H1 (cell line): ENCODE measurements at regions not wholly inside any gene's neighbourhood (a gene's known extent, or its start where the extent isn't known, plus 50 kb on each side); places are given as distances from the start of the nearest gene placed in this dataset.

Experiments used
- MAFK ChIP-seq: IDR thresholded peaks from 2 replicates; pipeline ENCODE4 v1.6.1; 2012; ENCODE audit warnings: low read depth, mild to moderate bottlenecking, improper control_type of control experiment, low read length
- TF ChIP-seq, protein P1 (sequence below), 3 experiments: IDR thresholded peaks; 1 replicate in 2 of 3; 2 replicates in 1 of 3; pipeline versions ENCODE4 v1.5.1 to v1.6.1; 2011; ENCODE audit warnings: low read length in 3 of 3, mild to moderate bottlenecking in 3 of 3, inconsistent platforms in 2 of 3, low read depth in 1 of 3, moderate library complexity in 1 of 3; ENCODE audit not compliant: insufficient read depth in 1 of 3; ENCODE audit errors: control extremely low read depth in 1 of 3

- TF ChIP-seq, protein P1, sequence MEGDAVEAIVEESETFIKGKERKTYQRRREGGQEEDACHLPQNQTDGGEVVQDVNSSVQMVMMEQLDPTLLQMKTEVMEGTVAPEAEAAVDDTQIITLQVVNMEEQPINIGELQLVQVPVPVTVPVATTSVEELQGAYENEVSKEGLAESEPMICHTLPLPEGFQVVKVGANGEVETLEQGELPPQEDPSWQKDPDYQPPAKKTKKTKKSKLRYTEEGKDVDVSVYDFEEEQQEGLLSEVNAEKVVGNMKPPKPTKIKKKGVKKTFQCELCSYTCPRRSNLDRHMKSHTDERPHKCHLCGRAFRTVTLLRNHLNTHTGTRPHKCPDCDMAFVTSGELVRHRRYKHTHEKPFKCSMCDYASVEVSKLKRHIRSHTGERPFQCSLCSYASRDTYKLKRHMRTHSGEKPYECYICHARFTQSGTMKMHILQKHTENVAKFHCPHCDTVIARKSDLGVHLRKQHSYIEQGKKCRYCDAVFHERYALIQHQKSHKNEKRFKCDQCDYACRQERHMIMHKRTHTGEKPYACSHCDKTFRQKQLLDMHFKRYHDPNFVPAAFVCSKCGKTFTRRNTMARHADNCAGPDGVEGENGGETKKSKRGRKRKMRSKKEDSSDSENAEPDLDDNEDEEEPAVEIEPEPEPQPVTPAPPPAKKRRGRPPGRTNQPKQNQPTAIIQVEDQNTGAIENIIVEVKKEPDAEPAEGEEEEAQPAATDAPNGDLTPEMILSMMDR (IDR thresholded peaks at IDR 0.05; ENCODE audit: control extremely low read depth in 1 of 3, insufficient read depth in 1 of 3, low read depth in 1 of 3, low read length in 3 of 3) = no peak
- TF ChIP-seq MAFK = no peak
Observed at GRCh38 chr5:87899721-87900131, 368.9 kb downstream of the TMEM161B start.
